Progenitor cell of endocrine pancreas (in vitro differentiated cells): ENCODE measurements at regions not wholly inside any gene's neighbourhood (a gene's known extent, or its start where the extent isn't known, plus 50 kb on each side); places are given as distances from the start of the nearest gene placed in this dataset.

Experiments used
- DNase-seq: peaks from one replicate; pipeline ENCODE4 v3.0.0; 2021; ENCODE audit warnings: low spot score; ENCODE audit not compliant: unreplicated experiment
- H3K27ac Mint-ChIP-seq: 2 replicates; pipeline ENCODE4 v1.8.0; 2021; ENCODE audit warnings: mild to moderate bottlenecking, moderate library complexity, mixed read lengths
- H3K27me3 Mint-ChIP-seq: 2 replicates; pipeline ENCODE4 v1.8.0; 2021; ENCODE audit warnings: mixed read lengths
- H3K36me3 Mint-ChIP-seq: 2 replicates; pipeline ENCODE4 v1.8.0; 2022; ENCODE audit warnings: mixed read lengths; ENCODE audit not compliant: insufficient read depth
- H3K4me1 Mint-ChIP-seq: 2 replicates; pipeline ENCODE4 v1.8.0; 2021; ENCODE audit warnings: low read depth, mixed read lengths
- H3K4me3 Mint-ChIP-seq: 2 replicates; pipeline ENCODE4 v1.8.0; 2021; ENCODE audit warnings: low read depth, mild to moderate bottlenecking, moderate library complexity, mixed read lengths
- H3K9me3 Mint-ChIP-seq: 2 replicates; pipeline ENCODE4 v1.8.0; 2021; ENCODE audit warnings: low read depth, mixed read lengths
- TF ChIP-seq, protein P1 (sequence below): fragments of 200-600 bp; sonication (generic); IDR thresholded peaks from one replicate; pipeline ENCODE4 v1.5.0; 2021; ENCODE audit warnings: antibody characterized with exemption, mild to moderate bottlenecking; ENCODE audit not compliant: unreplicated experiment

DNA sequence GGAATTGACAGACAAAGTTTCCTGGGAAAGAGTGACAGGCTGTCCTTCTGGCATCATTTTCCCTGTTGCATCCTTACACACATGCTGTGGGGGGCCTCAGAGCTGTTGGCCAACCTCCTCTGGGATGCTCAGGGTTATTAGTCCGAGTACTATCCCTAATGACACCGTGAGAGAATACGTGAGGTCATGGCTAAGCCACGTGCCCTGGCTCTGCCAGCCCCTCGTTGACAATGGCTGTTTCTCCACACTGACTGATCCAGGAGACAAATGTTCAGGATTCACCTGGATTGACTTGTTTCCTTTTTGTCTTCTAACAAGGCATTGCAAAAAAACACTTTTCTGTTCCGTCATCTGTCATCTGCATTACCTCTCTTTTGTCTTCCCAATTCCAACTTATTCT is 604.6 kb downstream of the TFAP2A start:
- TF ChIP-seq, protein P1, sequence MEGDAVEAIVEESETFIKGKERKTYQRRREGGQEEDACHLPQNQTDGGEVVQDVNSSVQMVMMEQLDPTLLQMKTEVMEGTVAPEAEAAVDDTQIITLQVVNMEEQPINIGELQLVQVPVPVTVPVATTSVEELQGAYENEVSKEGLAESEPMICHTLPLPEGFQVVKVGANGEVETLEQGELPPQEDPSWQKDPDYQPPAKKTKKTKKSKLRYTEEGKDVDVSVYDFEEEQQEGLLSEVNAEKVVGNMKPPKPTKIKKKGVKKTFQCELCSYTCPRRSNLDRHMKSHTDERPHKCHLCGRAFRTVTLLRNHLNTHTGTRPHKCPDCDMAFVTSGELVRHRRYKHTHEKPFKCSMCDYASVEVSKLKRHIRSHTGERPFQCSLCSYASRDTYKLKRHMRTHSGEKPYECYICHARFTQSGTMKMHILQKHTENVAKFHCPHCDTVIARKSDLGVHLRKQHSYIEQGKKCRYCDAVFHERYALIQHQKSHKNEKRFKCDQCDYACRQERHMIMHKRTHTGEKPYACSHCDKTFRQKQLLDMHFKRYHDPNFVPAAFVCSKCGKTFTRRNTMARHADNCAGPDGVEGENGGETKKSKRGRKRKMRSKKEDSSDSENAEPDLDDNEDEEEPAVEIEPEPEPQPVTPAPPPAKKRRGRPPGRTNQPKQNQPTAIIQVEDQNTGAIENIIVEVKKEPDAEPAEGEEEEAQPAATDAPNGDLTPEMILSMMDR, result no peak
- Mint-ChIP-seq H3K27me3 (no peaks in the 10 kb centered on the region), H3K27ac (no peak overlapping the region), H3K4me3 (peak overlapping the region; percentile 77), H3K4me1 (no peaks in the 10 kb centered on the region), H3K9me3 (peaks cover 7% of the 10 kb centered on the region), H3K36me3 (no peaks in the 10 kb centered on the region)
- no peak for DNase-seq

DNA sequence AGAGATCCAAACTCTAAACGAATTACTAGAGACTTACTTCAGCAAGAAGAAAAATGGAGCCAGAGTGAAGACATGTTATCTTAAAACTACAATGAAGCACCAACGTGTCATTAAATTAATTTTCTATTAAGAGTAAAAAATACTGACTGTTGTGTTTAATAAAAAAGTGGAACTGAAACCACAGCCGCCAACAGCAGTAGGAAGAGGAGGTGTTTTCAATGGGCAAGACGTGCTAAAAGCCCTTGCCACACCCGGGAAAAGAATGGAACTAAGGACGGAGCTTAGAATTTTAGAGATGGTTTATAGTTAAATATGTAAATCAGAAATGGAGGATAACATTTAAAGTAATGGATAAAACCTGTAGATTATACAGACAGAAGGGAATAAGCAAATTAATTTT is 608.7 kb downstream of the TFAP2A start:
- TF ChIP-seq, protein P1, result no peak
- DNase-seq, result no peak
- no peaks in the 10 kb centered on the region for H3K4me1 Mint-ChIP-seq
- no peaks in the 10 kb centered on the region for H3K36me3 Mint-ChIP-seq
- no peaks in the 10 kb centered on the region for H3K27me3 Mint-ChIP-seq
- no peak overlapping the region for H3K27ac Mint-ChIP-seq
- peaks cover 2% of the 10 kb centered on the region for H3K9me3 Mint-ChIP-seq
- no peak overlapping the region for H3K4me3 Mint-ChIP-seq

DNA sequence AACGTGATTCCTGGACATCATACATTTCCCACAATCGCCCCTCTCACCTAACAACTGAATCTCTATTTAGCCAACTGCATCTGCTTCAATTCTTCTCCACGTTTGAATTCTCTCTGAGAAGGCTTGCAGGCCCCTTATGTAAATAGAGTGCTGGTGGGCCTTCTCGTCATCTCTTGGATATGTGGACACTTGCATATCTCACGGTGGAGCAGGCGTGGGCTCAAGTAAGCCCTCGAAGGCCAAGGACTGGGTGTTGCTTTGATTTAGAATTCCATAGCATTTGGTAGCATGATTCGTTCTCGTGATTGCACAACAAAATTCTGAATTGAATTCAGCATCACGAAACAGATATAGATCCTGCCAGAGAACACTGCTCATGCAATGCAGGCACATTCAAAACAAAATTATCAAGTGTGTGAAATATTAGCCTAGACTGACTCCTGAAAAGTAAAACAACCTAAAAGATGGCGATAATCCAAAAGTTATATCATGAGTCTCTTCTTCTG is 613.6 kb downstream of the TFAP2A start:
- no peaks in the 10 kb centered on the region for H3K36me3 Mint-ChIP-seq
- no peak overlapping the region for H3K27ac Mint-ChIP-seq
- no peak for DNase-seq

DNA sequence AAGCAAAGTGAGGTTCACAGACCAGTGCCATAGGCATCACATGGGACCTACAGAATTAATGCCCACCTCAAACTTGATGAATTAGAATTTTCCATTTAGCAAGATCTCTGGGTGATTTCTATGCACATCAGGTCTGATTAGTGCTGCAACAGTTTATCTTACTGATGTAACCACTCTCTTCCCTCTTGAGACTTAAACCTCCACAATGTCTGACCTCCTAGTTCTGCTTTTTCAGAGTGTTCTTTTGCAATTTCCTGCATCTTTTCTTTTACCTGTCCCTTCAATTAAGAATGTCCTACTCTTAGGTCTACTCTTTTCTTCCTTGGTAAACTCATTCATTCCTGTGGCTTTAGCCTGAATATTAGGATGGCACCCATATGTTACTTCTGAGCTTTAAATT is 615.3 kb downstream of the TFAP2A start:
- Mint-ChIP-seq H3K27ac (no peak overlapping the region), H3K4me3 (no peak overlapping the region), H3K9me3 (no peaks in the 10 kb centered on the region), H3K36me3 (no peaks in the 10 kb centered on the region), H3K4me1 (no peaks in the 10 kb centered on the region), H3K27me3 (no peaks in the 10 kb centered on the region)
- TF ChIP-seq, protein P1, result no peak
- no peak for DNase-seq

More for the DNA sequence above, 613.6 kb downstream of the TFAP2A start:
- Mint-ChIP-seq H3K4me3 (no peak overlapping the region), H3K9me3 (no peaks in the 10 kb centered on the region), H3K4me1 (no peaks in the 10 kb centered on the region), H3K27me3 (no peaks in the 10 kb centered on the region)
- TF ChIP-seq, protein P1, result no peak

DNA sequence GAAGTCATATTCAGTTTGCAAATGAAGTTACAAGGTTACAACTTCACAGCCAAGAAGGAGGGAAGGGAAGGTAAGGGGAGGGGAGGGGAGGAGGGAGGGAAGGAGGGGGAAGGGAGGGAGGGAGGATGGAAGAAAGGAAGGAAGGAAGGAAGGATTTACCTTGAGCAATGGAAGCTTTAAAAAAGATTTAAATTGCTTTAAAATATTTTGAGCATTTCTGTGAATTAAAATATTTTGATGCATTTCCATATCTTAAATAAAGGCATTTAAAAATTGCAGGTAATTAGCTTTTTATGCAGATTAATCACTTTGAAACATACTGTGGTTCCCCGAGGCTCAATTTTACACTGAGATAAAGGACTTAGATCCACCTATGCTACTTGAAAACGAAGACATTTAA is 618.0 kb downstream of the TFAP2A start:
- H3K4me3 Mint-ChIP-seq, result no peak overlapping the region
- DNase-seq, result no peak
- no peaks in the 10 kb centered on the region for H3K27me3 Mint-ChIP-seq
- no peaks in the 10 kb centered on the region for H3K4me1 Mint-ChIP-seq
- TF ChIP-seq, protein P1, result no peak
- no peak overlapping the region for H3K27ac Mint-ChIP-seq
- H3K9me3 Mint-ChIP-seq, result no peaks in the 10 kb centered on the region
- no peaks in the 10 kb centered on the region for H3K36me3 Mint-ChIP-seq
